ENCODE measurements at regions not wholly inside any gene's neighbourhood (a gene's known extent, or its start where the extent isn't known, plus 50 kb on each side); places are given as distances from the start of the nearest gene placed in this dataset.

DNA sequence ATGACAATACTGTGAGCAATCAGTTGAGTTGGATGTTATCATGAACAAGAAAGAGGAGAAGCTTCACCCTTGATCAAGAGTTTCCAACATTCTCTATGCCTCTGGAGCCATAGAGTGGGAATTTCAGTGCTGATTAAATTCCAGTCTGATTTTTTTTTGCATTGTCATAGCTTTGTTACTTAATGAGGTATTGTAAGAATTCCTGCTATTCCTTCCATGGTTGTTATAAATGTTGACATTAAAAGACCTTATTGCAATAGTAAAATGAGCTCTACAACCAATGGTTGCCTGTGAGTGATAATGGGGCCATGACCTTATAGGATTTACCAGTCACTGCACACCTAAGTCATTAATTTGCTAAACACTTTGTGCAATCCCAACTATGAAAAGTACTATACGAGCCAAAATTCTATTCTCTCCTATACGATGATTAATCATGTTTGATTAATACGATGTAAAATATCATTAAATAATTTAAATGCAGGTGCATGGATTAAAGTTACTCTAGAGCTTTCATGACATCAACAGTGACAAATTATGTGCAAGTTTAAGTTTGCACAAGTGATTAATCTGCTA, 353.2 kb upstream of the KLF6 start:
- Mint-ChIP-seq H3K27me3 (ENCODE audit: insufficient read depth, unreplicated experiment) (no peaks in the 10 kb centered on the region), H3K4me3 (ENCODE audit: unreplicated experiment) (no peak overlapping the region), H3K4me1 (ENCODE audit: insufficient read depth, unreplicated experiment) (no peaks in the 10 kb centered on the region), H3K36me3 (ENCODE audit: insufficient read depth, unreplicated experiment) (no peaks in the 10 kb centered on the region), H3K9me3 (ENCODE audit: unreplicated experiment) (peaks cover 8% of the 10 kb centered on the region), H3K27ac (ENCODE audit: low read depth, unreplicated experiment) (no peak overlapping the region)
- no peak for DNase-seq (ENCODE audit: unreplicated experiment)
- TF ChIP-seq, protein P1, sequence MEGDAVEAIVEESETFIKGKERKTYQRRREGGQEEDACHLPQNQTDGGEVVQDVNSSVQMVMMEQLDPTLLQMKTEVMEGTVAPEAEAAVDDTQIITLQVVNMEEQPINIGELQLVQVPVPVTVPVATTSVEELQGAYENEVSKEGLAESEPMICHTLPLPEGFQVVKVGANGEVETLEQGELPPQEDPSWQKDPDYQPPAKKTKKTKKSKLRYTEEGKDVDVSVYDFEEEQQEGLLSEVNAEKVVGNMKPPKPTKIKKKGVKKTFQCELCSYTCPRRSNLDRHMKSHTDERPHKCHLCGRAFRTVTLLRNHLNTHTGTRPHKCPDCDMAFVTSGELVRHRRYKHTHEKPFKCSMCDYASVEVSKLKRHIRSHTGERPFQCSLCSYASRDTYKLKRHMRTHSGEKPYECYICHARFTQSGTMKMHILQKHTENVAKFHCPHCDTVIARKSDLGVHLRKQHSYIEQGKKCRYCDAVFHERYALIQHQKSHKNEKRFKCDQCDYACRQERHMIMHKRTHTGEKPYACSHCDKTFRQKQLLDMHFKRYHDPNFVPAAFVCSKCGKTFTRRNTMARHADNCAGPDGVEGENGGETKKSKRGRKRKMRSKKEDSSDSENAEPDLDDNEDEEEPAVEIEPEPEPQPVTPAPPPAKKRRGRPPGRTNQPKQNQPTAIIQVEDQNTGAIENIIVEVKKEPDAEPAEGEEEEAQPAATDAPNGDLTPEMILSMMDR (IDR thresholded peaks at IDR 0.05; ENCODE audit: unreplicated experiment): no peak
- BruUV-seq (replicated peaks): no TSS peak
- CTCF ChIA-PET: no interaction called here
- intact Hi-C loops (cut with micrococcal nuclease): no loop called here
- POLR2A ChIA-PET: interaction anchor here (1.0 kb wide), 1 partner anchor 14 kb away, joined by 3 read pairs; no protein-coding TSS in a partner anchor

- intact Hi-C loops (cut with micrococcal nuclease): no loop called here
- H3K9me3 Mint-ChIP-seq (ENCODE audit: unreplicated experiment): peaks cover 8% of the 10 kb centered on the region
- DNase-seq (ENCODE audit: unreplicated experiment): no peak
- no peak overlapping the region for H3K27ac Mint-ChIP-seq (ENCODE audit: low read depth, unreplicated experiment)
- CTCF ChIA-PET: no interaction called here
- POLR2A ChIA-PET: interaction anchor here (1.0 kb wide), 1 partner anchor 13 kb away, joined by 3 read pairs; no protein-coding TSS in a partner anchor
- no peak overlapping the region for H3K4me3 Mint-ChIP-seq (ENCODE audit: unreplicated experiment)
- no peaks in the 10 kb centered on the region for H3K4me1 Mint-ChIP-seq (ENCODE audit: insufficient read depth, unreplicated experiment)
- BruUV-seq (replicated peaks): no TSS peak
- TF ChIP-seq, protein P1 (IDR thresholded peaks at IDR 0.05; ENCODE audit: unreplicated experiment): no peak
- H3K36me3 Mint-ChIP-seq (ENCODE audit: insufficient read depth, unreplicated experiment): no peaks in the 10 kb centered on the region
- no peaks in the 10 kb centered on the region for H3K27me3 Mint-ChIP-seq (ENCODE audit: insufficient read depth, unreplicated experiment)
These were observed 352.3 kb upstream of the KLF6 start for GRCh38 chr10:4137299-4137698.

DNA sequence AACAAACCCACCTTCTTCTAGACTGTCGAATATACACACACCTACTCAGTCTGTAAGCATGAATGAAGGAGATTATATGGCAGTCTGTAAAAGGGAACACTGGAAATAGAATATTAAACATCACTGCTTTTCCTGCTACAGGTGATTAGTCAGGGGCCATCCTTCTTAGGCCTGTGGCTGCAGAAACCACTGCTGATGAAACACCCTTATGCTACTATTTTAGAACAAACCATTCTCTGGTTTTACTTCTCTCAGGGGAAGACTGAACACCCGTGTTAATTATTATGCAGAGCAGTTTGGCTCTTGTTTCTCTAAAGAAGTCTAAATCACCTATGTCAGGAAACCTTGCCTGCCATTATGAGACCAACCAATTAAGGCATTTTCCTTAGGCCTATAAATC, 351.1 kb upstream of the KLF6 start:
- Mint-ChIP-seq H3K27ac (ENCODE audit: low read depth, unreplicated experiment) (no peak overlapping the region), H3K4me3 (ENCODE audit: unreplicated experiment) (no peak overlapping the region), H3K36me3 (ENCODE audit: insufficient read depth, unreplicated experiment) (no peaks in the 10 kb centered on the region), H3K9me3 (ENCODE audit: unreplicated experiment) (peaks cover 8% of the 10 kb centered on the region), H3K27me3 (ENCODE audit: insufficient read depth, unreplicated experiment) (no peaks in the 10 kb centered on the region), H3K4me1 (ENCODE audit: insufficient read depth, unreplicated experiment) (no peaks in the 10 kb centered on the region)
- ChIA-PET CTCF (interaction anchor here (0.6 kb wide), 1 partner anchor 556 kb away, joined by 3 read pairs; no protein-coding TSS in a partner anchor), POLR2A (no interaction called here)
- no peak for DNase-seq (ENCODE audit: unreplicated experiment)
- TF ChIP-seq, protein P1 (IDR thresholded peaks at IDR 0.05; ENCODE audit: unreplicated experiment): no peak
- no TSS peak for BruUV-seq (replicated peaks)
- intact Hi-C loops (cut with micrococcal nuclease): no loop called here

DNA sequence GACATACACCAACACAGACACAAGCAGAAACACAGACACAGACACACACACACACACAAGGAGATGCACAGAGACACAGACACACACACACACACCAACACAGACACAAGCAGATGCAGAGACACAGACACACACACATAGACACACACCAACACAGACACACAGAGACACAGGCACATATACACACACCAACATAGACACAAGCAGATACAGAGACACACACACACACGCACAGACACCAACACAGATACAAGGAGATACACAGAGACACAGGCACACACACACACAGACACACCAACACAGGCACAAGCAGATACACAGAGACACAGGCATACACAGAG, 347.2 kb upstream of the KLF6 start:
- TF ChIP-seq, protein P1 (IDR thresholded peaks at IDR 0.05; ENCODE audit: unreplicated experiment): no peak
- intact Hi-C loops (cut with micrococcal nuclease): no loop called here
- no peak overlapping the region for H3K27ac Mint-ChIP-seq (ENCODE audit: low read depth, unreplicated experiment)
- no TSS peak for BruUV-seq (replicated peaks)
- no peaks in the 10 kb centered on the region for H3K36me3 Mint-ChIP-seq (ENCODE audit: insufficient read depth, unreplicated experiment)
- H3K4me1 Mint-ChIP-seq (ENCODE audit: insufficient read depth, unreplicated experiment): no peaks in the 10 kb centered on the region
- H3K9me3 Mint-ChIP-seq (ENCODE audit: unreplicated experiment): no peaks in the 10 kb centered on the region
- no peak for DNase-seq (ENCODE audit: unreplicated experiment)
- no peak overlapping the region for H3K4me3 Mint-ChIP-seq (ENCODE audit: unreplicated experiment)
- POLR2A ChIA-PET: no interaction called here
- H3K27me3 Mint-ChIP-seq (ENCODE audit: insufficient read depth, unreplicated experiment): no peaks in the 10 kb centered on the region
- CTCF ChIA-PET: no interaction called here
